GM19239 (cell line): ENCODE measurements at regions not wholly inside any gene's neighbourhood (a gene's known extent, or its start where the extent isn't known, plus 50 kb on each side); places are given as distances from the start of the nearest gene placed in this dataset.

Experiments used
- DNase-seq: peaks from one replicate; pipeline ENCODE4 v3.0.0; 2011; ENCODE audit warnings: low spot score; ENCODE audit not compliant: insufficient read length
- FAIRE-seq: peaks from 2 replicates; lab custom pipeline; 2011; peaks lifted over from hg19 to GRCh38; lab: Jason Lieb, UNC

- no peak for FAIRE-seq
- DNase-seq = no peak
Measured at GRCh38 chr21:29436650-29437049, 137.9 kb downstream of the BACH1 start.

GRCh38 chr21:29441651-29442050 lies 142.9 kb downstream of the BACH1 start:
- FAIRE-seq (no peak), DNase-seq (no peak)

- FAIRE-seq (no peak), DNase-seq (no peak)
Measured at GRCh38 chr21:29443411-29444010, 144.8 kb downstream of the BACH1 start.

- FAIRE-seq (no peak), DNase-seq (no peak)
Measured at GRCh38 chr21:29448766-29449165, 150.0 kb downstream of the BACH1 start.

- DNase-seq (no peak), FAIRE-seq (no peak)
Measured at GRCh38 chr21:29449306-29449950, 150.7 kb downstream of the BACH1 start.

GRCh38 chr21:29450058-29450457 lies 151.3 kb downstream of the BACH1 start:
- FAIRE-seq = no peak
- DNase-seq = no peak

- FAIRE-seq (no peak), DNase-seq (no peak)
Measured at GRCh38 chr21:29453511-29453910, 154.8 kb downstream of the BACH1 start.

- no peak for DNase-seq
- no peak for FAIRE-seq
Measured at GRCh38 chr21:29454179-29454578, 155.5 kb downstream of the BACH1 start.

- DNase-seq (no peak), FAIRE-seq (no peak)
Measured at GRCh38 chr21:29462479-29462878, 163.8 kb downstream of the BACH1 start.

GRCh38 chr21:29465546-29465945 lies 166.8 kb downstream of the BACH1 start:
- DNase-seq (no peak), FAIRE-seq (no peak)

- DNase-seq = no peak
- FAIRE-seq = no peak
Measured at GRCh38 chr21:29466532-29466931, 167.8 kb downstream of the BACH1 start.

GRCh38 chr21:29470397-29470796 lies 171.7 kb downstream of the BACH1 start:
- DNase-seq = no peak
- no peak for FAIRE-seq

- no peak for FAIRE-seq
- DNase-seq = no peak
Measured at GRCh38 chr21:29473808-29474207, 175.1 kb downstream of the BACH1 start.

- no peak for FAIRE-seq
- DNase-seq = no peak
Measured at GRCh38 chr21:29475329-29475728, 176.6 kb downstream of the BACH1 start.

GRCh38 chr21:29477347-29477746 lies 178.6 kb downstream of the BACH1 start:
- no peak for FAIRE-seq
- no peak for DNase-seq

GRCh38 chr21:29477941-29478340 lies 179.2 kb downstream of the BACH1 start:
- no peak for DNase-seq
- FAIRE-seq = no peak

- DNase-seq = no peak
- no peak for FAIRE-seq
Measured at GRCh38 chr21:29481081-29481480, 182.4 kb downstream of the BACH1 start.

- no peak for FAIRE-seq
- DNase-seq = no peak
Measured at GRCh38 chr21:29481641-29482040, 182.9 kb downstream of the BACH1 start.

GRCh38 chr21:29486306-29486807 lies 187.6 kb downstream of the BACH1 start:
- FAIRE-seq (no peak), DNase-seq (no peak)
